ENCODE measurements at regions not wholly inside any gene's neighbourhood (a gene's known extent, or its start where the extent isn't known, plus 50 kb on each side); places are given as distances from the start of the nearest gene placed in this dataset.
"Not testable (repeated sequence)": the region's sequence is repeated elsewhere in the genome, so short reads cannot be mapped to it uniquely, and the experiment has no call there.

DNA sequence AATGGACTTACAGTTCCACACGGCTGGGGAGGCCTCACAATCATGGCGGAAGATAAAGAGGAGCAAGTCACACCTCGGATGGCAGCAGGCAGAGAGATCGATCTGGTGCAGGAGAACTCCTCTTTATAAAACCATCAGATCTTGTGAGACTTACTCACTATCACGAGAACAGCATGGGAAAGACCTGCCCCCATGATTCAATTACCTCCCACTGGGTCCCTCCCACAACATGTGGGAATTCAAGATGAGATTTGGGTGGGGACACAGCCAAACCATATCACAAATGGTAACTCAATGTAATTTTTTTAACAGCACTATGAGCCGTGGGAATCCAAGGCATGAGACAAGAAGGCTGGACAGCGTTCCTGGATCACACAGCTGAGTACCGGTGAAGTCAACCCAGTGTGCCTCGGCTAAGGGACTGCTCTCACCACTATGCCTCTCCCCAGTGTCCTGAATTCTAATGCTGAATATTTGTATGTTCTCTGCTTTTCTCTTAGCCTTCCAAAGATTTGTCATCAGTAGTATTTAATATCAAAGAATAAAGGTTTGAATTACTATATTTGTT lies 84.3 kb downstream of the IRS2 start:
- not testable (repeated sequence) for DNase-seq

DNA sequence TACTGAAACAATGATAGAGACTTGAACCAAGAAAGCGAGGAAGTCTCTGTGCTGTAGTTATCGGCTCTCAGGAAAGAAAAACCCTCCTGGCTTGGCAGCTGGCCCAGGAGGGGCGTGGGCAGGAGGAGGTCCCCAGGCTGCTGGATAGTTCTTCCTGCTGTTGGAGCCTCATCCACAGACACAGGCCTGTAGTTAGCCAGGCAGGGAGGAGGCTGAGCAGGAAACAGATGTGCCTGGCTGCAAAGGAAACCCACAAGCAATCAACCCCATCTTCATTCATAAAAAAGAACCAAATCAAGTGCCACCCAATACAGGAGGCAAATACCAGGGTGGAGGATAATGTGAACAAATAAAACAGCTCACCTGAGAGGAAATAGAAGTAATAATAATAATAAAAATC lies 86.2 kb downstream of the IRS2 start:
- no peak for DNase-seq

DNA sequence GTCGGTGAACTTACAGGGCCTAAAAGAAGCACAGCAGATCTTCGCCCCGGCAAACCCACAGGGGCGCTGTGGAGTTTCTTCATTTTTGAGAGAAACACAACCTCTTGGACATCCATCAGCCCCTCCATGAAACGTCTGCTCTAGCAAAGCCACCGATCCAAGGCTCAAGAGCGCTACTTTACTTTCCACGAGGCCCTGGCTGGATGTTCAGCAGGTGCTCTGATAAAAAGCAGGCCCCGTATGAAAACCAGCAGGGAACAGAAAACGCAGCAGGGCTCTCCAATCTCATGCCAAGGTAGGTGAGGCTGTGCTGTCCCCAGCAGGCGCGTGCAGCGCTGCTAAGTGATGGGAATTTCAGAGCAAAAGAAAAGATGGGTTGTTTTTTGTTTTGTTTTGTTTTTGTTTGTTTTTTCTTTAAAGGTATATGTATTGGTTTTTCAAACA lies 86.7 kb downstream of the IRS2 start:
- no peak for DNase-seq

DNA sequence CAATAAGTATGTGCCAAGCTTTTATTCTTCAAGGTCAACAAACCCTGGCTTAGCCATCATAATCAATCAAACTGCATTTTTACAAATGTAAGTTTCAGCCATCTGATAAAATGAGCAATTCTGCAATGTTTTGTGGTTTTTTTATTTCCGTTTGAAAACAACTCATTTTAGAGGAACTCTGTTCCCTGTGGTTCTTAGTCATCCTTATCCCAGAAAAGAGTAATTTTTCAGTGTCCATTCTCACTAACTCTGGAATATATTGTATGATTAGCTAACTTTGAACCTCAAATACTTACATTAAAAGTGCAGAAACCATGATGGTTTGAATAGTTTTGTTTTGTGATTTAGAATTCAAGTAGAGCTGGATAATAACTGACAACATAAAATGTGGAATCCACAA lies 87.6 kb downstream of the IRS2 start:
- no peak for DNase-seq

DNA sequence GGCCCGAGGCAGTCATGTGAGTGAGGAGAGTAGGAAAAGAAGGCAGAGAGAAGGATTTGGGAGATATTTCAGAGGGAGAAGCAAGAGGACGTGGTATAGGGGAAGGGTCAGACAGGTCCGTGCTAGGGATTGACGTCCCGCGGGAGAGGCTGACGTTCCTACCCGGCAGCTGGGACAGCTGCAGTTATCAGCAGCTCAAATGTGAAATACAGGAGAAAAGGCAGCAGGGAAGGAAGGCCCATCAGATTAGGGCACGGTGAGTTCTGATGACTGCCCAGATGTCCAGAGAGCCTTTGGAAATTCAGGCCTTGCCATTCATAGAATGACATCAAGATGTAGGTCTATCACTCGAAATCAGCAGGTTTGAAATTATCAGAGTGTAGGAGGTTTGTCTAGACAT lies 88.4 kb downstream of the IRS2 start:
- no peak for DNase-seq

DNA sequence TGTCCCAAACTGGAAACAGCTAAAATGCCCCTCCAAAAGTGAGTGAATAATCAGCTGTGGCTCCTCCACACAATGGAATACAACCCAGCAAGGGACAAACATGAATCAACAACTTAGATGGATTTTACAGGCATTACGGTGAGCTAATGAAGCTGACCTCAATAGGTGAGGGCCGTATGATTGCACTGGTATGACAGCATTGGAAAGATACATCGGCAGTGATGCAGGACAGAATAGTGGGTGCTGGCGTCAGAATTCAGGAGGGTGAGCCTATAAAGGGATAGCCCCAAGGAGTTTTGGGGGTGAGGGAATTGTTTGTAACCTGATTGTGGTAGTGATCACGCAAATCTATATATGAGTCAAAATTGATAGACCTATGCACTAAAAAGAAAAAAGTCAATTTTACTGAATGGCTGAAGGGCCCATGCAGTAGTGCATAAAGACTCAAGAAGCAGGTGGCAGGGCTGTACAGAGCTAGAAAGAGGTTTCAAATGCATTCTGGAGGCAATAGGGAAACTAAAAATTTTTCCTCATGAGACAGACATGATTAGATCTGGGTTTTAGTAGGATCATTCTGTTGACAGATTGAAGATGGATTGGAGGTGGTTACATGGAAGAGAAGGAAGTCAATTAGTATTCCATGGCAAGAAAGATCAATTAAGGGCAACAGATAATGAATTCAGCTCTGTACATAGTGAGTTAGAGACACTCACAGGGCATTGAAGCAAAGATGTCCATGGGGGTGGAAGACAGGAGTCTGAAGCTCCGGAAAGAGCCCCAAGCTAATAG lies 90.8 kb downstream of the IRS2 start:
- DNase-seq = no peak

DNA sequence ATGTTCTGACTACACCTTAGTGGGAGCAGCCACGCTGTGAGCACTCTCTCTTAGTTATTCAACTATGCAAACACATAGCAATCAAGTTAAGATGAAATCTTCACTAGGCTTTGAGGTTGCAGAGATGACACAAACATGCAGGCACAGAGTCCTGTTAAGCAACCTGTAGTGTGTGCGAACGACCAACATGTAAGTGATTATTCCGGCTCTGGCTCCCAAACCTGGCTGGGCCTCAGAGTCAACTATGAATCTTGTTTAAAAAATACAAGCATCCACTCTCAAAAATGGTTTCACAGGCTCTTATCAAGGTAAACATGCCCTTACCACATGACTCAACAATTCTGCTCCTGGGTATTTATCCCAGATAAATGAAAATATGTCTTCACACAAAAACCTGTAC lies 91.4 kb downstream of the IRS2 start:
- no peak for DNase-seq

DNA sequence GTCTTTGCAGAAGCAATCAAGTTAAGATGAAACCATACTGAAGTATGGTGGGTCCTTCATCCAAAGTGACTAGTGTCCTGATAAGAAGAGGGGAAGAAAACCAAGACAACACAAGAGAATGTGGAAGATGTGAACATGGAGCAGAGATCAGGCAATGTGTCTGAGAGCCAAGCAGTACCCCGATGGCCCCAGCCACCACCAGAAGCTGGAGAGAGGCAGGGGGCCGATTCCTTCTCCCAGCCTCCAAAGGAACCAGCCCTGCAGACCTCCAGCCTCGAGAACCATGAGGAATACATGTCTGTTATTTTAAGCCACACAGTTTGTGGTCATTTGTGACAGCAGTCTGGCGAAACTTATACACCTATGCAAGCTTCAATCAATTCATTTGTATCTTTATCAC lies 93.2 kb downstream of the IRS2 start:
- no peak for DNase-seq

DNA sequence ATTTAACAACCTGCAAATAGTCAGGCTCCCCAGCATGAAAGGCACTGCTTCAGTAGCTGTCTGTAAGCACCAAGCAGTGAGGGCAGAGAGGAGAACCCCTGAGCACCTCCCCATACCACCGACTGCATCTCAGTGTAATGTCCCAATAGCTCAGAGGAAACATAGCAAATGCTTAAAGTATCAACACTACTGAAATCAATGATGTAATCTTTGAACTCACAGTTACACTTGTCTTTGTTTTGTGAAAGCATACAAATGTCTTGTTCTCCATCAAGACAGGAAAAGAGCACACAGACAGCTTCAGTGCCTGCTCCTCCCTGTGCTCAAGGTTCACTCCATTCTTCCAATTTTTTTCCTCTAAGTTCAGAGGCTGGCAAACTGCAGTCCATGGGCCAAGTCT lies 94.7 kb downstream of the IRS2 start:
- no peak for DNase-seq

DNA sequence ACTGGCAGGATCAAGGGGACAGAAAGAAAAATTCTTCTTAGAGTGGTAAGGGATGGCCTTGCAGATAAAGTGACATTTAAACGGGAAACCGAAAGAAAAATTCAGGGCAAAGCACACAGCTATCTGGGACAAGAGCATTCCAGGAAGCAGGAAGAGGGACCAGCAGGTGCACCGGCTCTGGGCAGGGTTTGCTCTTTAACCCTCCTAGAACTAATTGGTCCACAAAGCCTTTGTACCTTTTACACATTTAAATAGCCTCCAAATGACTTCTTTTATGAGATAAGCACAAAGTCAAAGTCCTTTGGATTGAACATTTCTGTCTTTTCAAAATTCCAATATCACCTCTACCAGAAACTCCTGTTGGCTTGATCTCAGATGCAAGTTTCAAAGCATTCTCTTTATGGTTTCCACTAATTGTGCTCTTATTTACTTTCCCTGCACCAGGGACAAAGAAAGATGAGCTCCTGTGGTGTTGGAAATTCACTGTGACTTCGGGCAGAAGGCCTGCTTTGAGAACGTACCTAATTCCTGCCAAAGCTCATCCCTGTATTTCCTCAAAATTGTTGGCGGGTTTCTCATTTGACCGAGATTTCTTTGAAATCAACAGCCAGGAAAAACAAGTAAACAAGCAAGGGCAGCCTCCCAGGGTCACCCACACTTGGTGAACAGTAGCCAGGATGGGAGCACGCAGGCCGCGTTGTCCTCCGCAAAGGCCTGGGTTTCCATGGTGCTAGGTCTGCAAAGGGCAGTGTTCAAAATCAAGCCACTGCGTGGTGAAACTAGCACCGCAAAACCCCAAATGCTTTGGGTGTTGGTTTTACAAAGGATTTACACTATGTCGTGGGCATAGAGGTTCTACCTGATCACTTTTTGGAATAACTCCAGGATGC lies 98.6 kb downstream of the IRS2 start:
- no peak for DNase-seq

DNA sequence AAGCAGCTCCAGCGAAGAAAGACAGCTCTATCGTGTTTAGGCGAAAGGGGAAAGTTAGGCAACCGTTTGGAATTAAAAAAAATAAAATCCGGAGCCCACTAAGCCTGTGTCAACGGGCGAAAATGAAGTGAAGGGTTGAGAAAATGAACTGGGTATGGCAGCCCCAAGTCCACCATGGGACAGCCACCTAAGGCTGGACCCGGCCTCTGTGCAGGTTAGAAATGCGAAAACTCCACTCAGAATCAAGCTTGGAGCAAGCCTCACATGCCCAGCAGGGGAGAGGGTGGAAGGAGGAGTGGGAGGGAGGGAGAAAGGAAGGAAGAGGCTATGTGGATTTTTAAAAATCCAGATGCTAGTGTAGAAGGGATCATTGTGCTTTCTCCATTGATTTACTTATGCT lies 101.2 kb downstream of the IRS2 start:
- no peak for DNase-seq

DNA sequence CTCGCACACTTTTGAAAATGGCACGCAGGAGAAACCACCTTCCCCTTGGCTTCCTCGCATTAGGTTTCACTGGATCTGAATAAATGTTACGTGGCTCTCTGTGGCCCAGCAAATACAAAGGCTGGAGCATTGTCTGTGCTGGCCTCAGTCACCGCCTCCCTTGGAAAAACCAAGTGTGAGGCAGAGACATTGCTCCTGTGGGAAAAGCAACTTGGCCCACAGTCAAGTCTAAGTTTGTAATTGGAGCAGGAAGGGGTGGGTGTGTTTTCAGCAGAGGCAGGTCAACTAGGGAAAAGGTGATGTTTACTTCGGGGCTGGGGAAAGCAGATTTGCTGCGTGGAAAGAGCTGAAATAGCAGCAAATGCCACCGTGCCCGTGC lies 101.6 kb downstream of the IRS2 start:
- no peak for DNase-seq

DNA sequence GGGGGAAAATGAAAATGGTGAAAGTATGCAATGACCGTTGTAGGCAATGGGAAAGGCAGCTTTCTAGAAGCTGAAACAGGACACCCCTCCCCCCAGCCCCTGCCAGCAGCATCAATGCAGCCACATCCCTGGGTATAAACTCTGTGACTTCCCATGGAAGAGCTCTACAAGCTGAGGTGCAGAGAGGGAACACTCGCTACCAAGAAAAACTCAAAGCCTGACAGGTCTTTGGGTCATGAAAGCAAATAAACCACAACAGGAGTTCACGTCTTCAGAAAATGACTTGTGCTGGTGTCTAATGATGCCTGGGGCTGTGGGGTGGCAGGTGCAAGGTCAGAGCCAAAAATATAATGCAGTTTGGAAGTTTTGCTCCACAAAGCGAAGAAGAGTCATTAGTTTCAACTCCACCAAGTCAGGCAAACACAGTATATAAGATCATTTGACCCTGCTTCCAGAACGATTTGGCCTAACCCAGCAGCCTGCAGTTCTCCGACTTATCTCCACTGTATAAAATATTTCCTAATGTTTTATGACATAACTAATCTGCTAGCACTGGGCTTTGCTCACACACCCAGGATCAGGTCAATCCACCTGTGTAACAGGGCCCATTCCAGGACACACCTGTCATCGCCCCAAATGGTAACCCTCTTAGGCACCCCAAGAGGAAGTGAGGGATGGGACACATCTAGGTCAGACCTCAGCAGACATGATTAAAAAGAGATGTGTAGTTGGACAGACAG lies 102.1 kb downstream of the IRS2 start:
- DNase-seq = no peak

DNA sequence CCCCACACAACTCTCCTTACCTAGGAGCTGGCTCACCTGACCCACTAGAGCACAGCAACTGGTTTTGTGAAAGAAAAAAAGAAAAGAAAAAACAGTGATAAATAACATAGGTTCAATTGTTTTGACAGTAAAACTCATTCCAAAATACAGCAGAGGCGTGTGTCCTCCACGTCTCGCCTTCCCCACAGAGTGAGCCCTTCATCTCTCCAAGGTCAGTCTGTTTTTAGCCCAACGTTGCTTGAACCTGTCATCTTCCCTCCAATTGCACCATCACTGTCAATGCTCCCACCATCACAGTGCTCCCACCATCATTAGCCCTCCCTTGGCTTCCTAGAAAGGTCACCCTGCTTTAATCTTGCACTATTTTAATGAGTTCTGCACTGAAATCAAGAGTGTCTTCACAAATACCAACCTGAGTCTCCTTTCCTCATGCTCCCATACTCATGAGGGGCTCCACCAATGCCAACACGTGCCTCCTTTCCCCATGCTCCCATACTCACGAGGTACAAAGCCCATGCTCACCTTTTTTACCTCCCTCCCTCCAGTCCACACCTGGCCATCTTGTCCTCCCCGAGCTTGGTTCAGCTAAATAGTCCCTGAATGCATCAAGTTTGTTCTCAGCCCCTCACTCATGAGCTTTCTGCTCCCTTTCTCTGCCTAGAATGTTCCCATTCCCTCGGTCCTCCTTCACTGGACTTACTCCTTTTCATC lies 103.7 kb downstream of the IRS2 start:
- DNase-seq = no peak

DNA sequence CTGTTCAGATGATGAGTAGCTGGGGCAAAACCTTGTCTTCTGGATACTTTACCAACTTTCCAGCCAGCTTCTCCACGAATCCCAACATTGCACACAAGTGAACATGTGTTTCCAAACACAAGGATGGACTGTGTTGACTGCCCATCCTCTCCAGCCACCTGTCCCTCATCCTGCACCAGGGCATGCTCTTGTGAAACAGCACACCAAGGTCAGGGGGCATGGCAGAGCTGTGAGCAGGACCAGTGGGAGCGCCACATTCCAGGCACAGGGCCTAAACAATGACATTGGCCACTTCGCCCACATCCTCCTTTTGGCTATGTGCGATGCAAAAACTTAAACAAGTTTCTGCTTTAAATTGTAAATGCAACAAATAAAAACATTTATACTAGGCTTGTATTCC lies 105.5 kb downstream of the IRS2 start:
- no peak for DNase-seq

DNA sequence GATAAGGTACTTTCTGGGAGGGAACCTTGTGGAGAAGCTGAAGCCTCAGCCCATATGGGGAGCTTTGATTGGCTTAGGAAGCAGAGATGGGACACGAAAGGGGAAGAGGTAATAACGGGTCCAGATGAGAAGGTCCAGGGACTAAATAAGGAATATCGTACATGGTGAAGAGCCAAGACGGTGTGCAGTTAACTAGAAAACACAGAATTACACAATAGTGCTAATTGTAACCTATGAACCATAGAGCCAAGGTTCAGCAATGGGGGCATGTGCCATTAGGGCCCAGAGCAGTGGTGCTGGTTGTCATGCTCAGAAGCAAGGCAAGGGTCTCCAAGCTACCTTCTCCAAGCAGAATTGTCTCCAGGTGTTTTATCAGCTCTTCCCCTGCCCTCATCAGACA lies 106.1 kb downstream of the IRS2 start:
- no peak for DNase-seq

DNA sequence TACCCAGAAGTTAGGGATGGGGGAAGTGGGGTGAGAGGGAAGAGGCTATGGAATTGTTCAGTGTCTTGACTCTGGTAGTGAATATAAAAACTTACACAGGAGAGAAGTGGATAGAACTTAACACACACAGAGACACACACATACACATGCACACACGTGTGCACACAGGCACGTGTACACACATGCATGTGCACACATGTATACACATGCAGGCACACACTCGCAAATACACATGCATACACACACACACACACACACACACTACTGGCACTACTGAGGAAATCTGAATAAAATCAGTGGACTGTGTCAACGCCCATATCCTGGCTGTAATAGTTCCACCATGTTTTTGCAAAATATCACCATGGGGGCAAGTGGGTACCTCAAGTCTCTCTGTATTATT lies 107.9 kb downstream of the IRS2 start:
- DNase-seq = no peak

DNA sequence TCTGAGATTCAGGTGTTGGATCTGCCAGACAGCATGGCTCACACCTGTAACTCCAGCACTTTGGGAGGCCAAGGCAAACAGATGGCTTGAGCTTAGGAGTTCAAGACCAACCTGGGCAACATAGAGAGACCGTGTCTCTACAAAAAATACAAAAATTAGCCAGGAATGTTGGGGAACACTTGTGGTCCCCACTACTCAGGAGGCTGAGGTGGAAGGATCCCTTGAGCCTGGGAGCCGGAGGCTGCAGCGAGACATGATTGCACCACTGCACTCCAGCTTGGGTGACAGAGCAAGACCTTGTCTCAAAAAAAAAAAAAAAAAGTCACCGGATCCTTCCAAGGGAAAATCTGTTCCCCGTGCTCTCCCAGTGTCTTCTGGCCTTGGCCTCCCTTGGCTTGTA lies 109.2 kb downstream of the IRS2 start:
- no peak for DNase-seq

DNA sequence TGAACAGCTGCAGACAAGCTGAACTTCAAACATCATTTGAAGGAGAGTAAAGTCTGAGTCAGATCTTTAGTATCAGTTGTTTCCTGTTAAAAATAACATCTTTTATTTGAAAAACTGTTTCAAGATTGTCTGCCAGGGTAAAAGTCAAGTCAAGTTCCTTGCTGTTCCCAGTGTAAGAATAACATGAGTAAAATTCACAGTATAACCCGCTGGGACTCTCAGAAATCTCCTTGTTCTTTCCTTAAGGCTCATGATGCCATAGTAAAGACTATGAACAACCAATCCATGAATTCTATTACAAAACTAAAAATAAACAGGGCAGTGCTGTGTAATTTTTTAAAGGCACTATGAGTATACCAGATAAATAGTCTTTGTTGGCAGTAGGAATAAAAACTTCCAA lies 112.9 kb downstream of the IRS2 start:
- no peak for DNase-seq

DNA sequence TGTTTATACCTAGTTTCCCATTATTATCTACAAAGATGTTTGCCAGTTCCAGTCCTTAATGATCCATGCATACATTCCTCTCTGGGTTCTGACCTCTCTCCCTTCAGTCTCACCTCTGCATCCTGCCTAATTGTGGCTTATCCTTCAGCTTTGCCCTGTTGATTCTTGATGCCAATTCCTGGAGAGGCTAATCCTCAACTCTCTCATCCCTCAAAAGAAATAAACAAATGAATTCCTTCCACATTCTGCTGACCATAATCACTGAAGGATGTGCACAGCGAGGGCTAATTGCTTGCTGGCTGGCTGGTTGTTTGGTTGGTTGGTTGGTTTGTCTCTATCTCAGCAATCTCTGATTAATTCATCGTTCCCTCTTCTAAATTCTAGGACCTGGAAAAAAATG lies 113.8 kb downstream of the IRS2 start:
- DNase-seq = no peak

DNA sequence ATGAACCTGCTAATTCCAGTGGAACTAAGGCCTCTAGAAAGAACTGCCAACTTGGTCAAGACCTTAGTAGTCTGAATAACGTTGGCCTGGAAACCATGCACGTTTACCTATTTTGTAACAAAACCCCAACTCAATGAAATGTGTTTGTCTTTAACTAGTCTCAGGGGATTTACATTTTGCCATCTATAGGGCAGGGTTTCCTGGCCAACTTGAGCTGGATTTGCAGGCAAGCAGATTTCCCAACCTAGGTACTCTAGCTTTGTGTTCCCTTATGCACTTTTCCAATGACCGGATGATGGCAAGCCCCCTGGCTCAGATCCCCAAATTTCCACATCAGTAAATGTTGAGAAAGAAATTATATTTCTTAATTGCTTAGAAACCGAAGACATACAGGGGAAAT lies 114.5 kb downstream of the IRS2 start:
- no peak for DNase-seq

DNA sequence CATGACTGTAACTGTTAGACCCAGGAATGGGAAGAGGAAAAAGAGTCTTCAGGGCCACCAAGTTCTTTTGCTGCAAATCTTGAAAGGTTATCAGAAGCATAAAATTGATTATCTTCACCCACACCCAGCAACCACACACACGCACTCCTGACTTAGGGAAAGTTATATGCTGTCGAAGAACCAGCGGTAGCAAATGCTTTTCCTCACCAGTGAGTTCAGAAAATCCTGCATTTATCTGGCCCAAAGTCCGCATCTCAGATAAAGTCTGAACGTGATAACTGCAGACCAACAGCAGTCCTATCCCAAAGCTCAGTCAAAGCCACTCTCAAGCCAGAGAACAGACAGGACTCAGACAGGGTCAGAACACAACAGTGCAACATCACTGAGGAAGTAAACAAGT lies 115.6 kb downstream of the IRS2 start:
- no peak for DNase-seq

DNA sequence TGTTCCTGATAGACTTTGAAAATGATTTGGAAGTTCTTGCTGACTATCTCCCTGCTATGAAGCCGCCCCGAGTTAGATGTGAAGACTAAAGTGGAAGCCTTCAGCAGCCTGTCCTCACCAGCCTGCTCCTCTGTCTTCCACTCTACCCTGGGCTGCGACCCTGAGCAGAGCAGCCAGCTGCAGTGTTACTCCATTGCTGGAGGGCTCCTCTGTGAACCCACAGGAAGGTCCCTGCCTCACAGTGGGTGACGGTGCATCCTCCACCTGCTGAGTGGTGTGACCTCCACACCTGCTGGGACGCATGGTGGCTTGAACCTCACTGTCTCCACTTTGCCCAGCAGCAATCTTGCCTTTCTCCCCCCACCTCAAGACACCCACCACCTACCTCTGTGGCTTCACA lies 116.4 kb downstream of the IRS2 start:
- DNase-seq = no peak

All from T-helper 9 cell (primary cell).